ENCODE measurements at regions not wholly inside any gene's neighbourhood (a gene's known extent, or its start where the extent isn't known, plus 50 kb on each side); places are given as distances from the start of the nearest gene placed in this dataset.

DNA sequence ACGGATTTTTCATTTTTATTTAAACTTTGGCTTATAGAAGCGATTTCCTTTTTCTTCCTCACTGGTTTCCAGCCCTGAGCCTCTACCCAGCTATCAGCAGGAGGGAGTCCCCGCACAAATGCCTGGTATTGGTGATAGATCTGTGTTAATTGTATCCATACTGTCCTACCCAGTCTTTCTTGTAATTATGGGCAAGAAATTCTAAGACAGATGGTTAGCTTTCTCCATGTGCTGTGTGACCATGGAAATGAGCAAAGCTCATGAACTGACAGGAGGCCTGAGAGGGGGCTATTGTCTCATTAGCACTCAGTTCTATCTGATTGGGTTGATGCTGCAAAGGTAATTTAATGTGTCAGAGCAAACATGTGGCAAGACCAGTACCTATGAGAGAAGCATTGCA lies 108.1 kb upstream of the IVNS1ABP start:
- Histone ChIP-seq H3K36me3 (no peaks in the 10 kb centered on the region), H3K4me1 (no peaks in the 10 kb centered on the region), H3K27me3 (no peaks in the 10 kb centered on the region), H3K4me3 (no peak overlapping the region), H3K9me3 (no peaks in the 10 kb centered on the region), H3K27ac (no peak overlapping the region)
- DNase-seq = no peak
- TF ChIP-seq, protein P1, sequence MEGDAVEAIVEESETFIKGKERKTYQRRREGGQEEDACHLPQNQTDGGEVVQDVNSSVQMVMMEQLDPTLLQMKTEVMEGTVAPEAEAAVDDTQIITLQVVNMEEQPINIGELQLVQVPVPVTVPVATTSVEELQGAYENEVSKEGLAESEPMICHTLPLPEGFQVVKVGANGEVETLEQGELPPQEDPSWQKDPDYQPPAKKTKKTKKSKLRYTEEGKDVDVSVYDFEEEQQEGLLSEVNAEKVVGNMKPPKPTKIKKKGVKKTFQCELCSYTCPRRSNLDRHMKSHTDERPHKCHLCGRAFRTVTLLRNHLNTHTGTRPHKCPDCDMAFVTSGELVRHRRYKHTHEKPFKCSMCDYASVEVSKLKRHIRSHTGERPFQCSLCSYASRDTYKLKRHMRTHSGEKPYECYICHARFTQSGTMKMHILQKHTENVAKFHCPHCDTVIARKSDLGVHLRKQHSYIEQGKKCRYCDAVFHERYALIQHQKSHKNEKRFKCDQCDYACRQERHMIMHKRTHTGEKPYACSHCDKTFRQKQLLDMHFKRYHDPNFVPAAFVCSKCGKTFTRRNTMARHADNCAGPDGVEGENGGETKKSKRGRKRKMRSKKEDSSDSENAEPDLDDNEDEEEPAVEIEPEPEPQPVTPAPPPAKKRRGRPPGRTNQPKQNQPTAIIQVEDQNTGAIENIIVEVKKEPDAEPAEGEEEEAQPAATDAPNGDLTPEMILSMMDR (IDR thresholded peaks at IDR 0.05) = no peak
- TF ChIP-seq POLR2A (IDR thresholded peaks at IDR 0.05) = no peak

DNA sequence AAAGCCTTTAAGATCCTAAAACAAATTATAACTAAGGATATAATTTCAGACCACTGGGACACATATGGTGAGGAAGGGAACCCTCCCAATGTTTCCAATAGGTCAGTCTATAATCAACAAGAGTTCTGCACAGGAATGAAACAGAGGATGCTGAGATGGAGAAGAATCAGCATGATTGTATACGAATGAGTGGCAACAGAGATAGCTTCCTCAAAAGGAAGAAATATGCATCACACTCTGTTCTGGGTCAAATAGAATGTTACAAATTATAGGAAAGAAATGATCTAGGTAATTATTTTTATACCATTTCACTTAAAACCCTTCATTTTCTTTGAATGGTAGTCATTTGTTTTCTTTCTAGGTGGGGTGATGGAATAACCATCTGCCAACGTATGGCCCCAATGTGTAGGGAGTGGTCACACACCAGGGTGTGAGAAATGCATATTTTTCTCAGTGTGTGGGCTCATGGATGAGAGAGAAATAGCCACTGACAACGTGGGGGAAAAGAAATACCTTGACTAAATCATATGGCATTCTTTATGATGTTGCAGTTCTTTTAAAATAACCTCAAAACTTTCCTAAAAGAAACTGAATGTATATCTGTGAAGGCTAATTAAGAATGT lies 104.6 kb upstream of the IVNS1ABP start:
- no peak overlapping the region for H3K27ac ChIP-seq
- H3K4me1 ChIP-seq = no peaks in the 10 kb centered on the region
- TF ChIP-seq, protein P1 (IDR thresholded peaks at IDR 0.05) = no peak
- TF ChIP-seq POLR2A (IDR thresholded peaks at IDR 0.05) = no peak
- DNase-seq = no peak
- no peaks in the 10 kb centered on the region for H3K9me3 ChIP-seq
- H3K4me3 ChIP-seq = no peak overlapping the region
- no peaks in the 10 kb centered on the region for H3K27me3 ChIP-seq
- no peaks in the 10 kb centered on the region for H3K36me3 ChIP-seq

DNA sequence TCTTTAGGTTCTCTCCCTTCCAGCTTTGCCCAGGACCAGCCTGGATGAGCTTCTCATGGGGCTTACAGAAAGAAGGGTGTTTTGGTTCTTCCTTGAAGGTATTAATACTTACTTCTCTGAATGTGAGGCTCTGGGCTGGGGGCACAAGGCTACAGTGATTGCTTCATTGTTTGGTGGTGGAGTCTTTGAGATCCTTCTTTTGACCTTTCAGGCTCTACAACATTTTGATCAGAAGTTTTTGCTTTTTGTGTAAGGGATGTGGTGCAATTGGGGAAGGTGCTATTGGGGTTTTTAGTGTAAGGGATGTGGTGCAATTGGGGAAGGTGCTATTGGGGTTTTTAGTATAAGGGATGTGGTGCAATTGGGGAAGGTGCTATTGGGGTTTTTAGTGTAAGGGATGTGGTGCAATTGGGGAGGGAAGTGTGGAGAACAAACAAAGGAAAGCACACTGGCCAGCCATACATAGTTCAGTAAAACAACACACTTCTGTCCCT lies 103.6 kb upstream of the IVNS1ABP start:
- Histone ChIP-seq H3K27ac (no peak overlapping the region), H3K27me3 (no peaks in the 10 kb centered on the region), H3K36me3 (no peaks in the 10 kb centered on the region), H3K4me1 (no peaks in the 10 kb centered on the region), H3K4me3 (no peak overlapping the region), H3K9me3 (no peaks in the 10 kb centered on the region)
- TF ChIP-seq, protein P1 (IDR thresholded peaks at IDR 0.05) = no peak
- no peak for TF ChIP-seq POLR2A (IDR thresholded peaks at IDR 0.05)
- DNase-seq = no peak

DNA sequence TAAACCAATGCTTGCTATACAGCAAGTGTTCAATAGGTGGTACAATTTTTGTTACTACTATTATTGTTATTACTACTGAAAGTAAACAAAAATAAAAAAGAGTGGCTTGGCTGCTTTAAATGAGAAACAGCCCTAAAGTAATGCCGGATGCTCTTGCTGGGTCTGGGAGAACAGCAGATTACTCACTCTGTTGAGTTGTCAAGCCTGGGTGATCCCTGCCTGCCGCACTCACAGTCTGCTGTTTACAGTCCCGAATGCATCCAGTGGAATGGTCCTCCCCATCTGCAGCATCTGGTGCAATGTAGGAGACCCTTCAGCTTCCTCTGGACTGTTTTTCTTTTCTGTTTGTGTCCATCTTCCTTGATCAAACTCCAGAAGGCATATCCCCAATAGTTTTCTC lies 102.7 kb upstream of the IVNS1ABP start:
- TF ChIP-seq, protein P1 (IDR thresholded peaks at IDR 0.05) = no peak
- TF ChIP-seq POLR2A (IDR thresholded peaks at IDR 0.05) = no peak
- no peaks in the 10 kb centered on the region for H3K4me1 ChIP-seq
- no peaks in the 10 kb centered on the region for H3K27me3 ChIP-seq
- no peak for DNase-seq
- no peak overlapping the region for H3K27ac ChIP-seq
- no peaks in the 10 kb centered on the region for H3K9me3 ChIP-seq
- no peak overlapping the region for H3K4me3 ChIP-seq
- no peaks in the 10 kb centered on the region for H3K36me3 ChIP-seq

DNA sequence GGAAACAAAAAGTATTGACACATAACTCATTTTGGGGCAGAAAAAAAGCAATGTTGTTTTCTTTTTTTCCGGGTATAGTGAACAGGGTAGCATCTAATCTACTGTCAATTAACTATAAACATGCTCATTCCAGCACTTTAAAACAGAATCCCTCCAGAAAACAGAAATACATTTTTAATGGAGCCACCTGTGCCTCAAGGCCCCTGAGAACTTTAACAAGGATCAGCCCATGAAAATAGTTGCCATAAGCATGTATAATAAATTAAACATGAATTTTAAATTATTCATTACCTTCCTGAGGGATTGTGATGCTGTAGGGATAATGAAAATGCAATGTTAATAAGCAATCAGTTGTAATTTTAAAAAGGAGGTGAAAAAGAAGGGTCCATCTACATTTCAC lies 101.4 kb upstream of the IVNS1ABP start:
- Histone ChIP-seq H3K27ac (no peak overlapping the region), H3K27me3 (no peaks in the 10 kb centered on the region), H3K9me3 (no peaks in the 10 kb centered on the region), H3K4me1 (no peaks in the 10 kb centered on the region), H3K4me3 (no peak overlapping the region), H3K36me3 (no peaks in the 10 kb centered on the region)
- TF ChIP-seq POLR2A (IDR thresholded peaks at IDR 0.05) = no peak
- TF ChIP-seq, protein P1 (IDR thresholded peaks at IDR 0.05) = no peak
- DNase-seq = no peak
